Loucy (cell line): ENCODE measurements at regions not wholly inside any gene's neighbourhood (a gene's known extent, or its start where the extent isn't known, plus 50 kb on each side); places are given as distances from the start of the nearest gene placed in this dataset.

Experiments
- H2AFZ ChIP-seq: fragments of 200-600 bp; sonication (generic); 2 replicates; pipeline ENCODE4 v1.6.0; 2016; ENCODE audit warnings: antibody characterized with exemption, mild to moderate bottlenecking, low read length, moderate library complexity
- H3F3A ChIP-seq: fragments of 200-600 bp; 2 replicates; pipeline ENCODE4 v1.6.0; 2016; ENCODE audit warnings: antibody characterized with exemption, low read depth, mild to moderate bottlenecking
- H3K27me3 ChIP-seq: fragments of 200-600 bp; sonication (generic); 2 replicates; pipeline ENCODE4 v1.6.1; 2014; ENCODE audit warnings: low read length, mild to moderate bottlenecking; ENCODE audit not compliant: insufficient read depth, poor library complexity, severe bottlenecking
- H3K36me3 ChIP-seq: fragments of 200-600 bp; sonication (generic); 2 replicates; pipeline ENCODE4 v1.6.1; 2016; ENCODE audit warnings: low read length; ENCODE audit not compliant: insufficient read depth
- H3K4me1 ChIP-seq: fragments of 200-600 bp; sonication (generic); 2 replicates; pipeline ENCODE4 v1.5.1; 2014; ENCODE audit warnings: low read length, mild to moderate bottlenecking; ENCODE audit not compliant: insufficient read depth, poor library complexity, severe bottlenecking
- H3K4me2 ChIP-seq: fragments of 200-600 bp; sonication (generic); 2 replicates; pipeline ENCODE4 v1.6.0; 2014; ENCODE audit warnings: antibody characterized with exemption, low read length, low read depth, mild to moderate bottlenecking; ENCODE audit not compliant: poor library complexity, severe bottlenecking
- H3K4me3 ChIP-seq: fragments of 200-600 bp; sonication (generic); 2 replicates; pipeline ENCODE4 v1.5.1; 2014; ENCODE audit warnings: low read length, mild to moderate bottlenecking, mixed read lengths; ENCODE audit not compliant: poor library complexity, severe bottlenecking
- H3K79me2 ChIP-seq: fragments of 200-600 bp; sonication (generic); 2 replicates; pipeline ENCODE4 v1.6.1; 2014; ENCODE audit warnings: low read length; ENCODE audit not compliant: insufficient read depth
- H3K9ac ChIP-seq: fragments of 200-600 bp; sonication (generic); 2 replicates; pipeline ENCODE4 v1.6.0; 2014; ENCODE audit warnings: mild to moderate bottlenecking, low read depth, low read length, moderate library complexity; ENCODE audit not compliant: poor library complexity, severe bottlenecking
- H3K9me2 ChIP-seq: fragments of 200-600 bp; sonication (generic); replicated peaks from 2 replicates; pipeline ENCODE4 v1.6.1; 2016; ENCODE audit warnings: low read depth, low read length, mixed read lengths
- H3K9me3 ChIP-seq: fragments of 200-600 bp; sonication (generic); 2 replicates; pipeline ENCODE4 v1.6.1; 2014; ENCODE audit warnings: mild to moderate bottlenecking, antibody characterized with exemption, low read length, low read depth; ENCODE audit not compliant: insufficient read depth
- H4K20me1 ChIP-seq: fragments of 200-600 bp; sonication (generic); 2 replicates; pipeline ENCODE4 v1.6.0; 2014; ENCODE audit warnings: antibody characterized with exemption, low read length, mild to moderate bottlenecking; ENCODE audit not compliant: insufficient read depth, poor library complexity, severe bottlenecking
- EZH2phosphoT487 ChIP-seq: fragments of 200-600 bp; IDR thresholded peaks from 2 replicates; pipeline ENCODE4 v1.6.1; 2018; ENCODE audit warnings: antibody characterized with exemption, mild to moderate bottlenecking, moderate library complexity, borderline replicate concordance
- TF ChIP-seq, protein P1 (sequence below): fragments of 200-600 bp; sonication (generic); conservative IDR thresholded peaks from 2 replicates; pipeline ENCODE4 v1.5.1; 2014; ENCODE audit warnings: mild to moderate bottlenecking, antibody characterized with exemption, low read length

DNA sequence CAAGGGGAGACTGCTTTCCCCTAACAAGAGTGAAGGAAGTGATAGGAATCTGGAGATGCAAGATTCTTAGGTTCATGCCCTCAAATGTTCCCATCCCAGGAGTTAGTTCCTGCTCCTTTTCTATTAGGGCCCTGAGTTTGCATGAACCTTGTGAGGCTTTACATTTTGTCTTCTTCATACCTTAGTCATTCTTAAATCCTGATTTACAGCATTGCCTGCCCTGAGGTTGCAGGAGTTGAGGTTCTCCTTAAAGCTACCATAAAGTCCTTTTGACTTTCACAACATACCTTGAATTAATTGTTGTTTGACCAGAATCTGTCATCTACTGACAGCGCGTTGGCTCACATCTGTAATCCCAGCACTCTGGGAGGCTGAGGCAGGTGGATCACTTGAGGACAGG lies 151.5 kb upstream of the ABCA1 start:
- Histone ChIP-seq H3K9me2 (no peaks in the 10 kb centered on the region), H3K79me2 (no peaks in the 10 kb centered on the region), H3F3A (no peaks in the 10 kb centered on the region), H3K4me3 (no peak overlapping the region), H3K36me3 (no peaks in the 10 kb centered on the region), H3K9ac (no peak overlapping the region), H3K4me1 (no peaks in the 10 kb centered on the region), H3K9me3 (no peaks in the 10 kb centered on the region), H4K20me1 (no peaks in the 10 kb centered on the region), H2AFZ (no peak overlapping the region), H3K4me2 (no peak overlapping the region), H3K27me3 (no peaks in the 10 kb centered on the region)
- TF ChIP-seq, protein P1, sequence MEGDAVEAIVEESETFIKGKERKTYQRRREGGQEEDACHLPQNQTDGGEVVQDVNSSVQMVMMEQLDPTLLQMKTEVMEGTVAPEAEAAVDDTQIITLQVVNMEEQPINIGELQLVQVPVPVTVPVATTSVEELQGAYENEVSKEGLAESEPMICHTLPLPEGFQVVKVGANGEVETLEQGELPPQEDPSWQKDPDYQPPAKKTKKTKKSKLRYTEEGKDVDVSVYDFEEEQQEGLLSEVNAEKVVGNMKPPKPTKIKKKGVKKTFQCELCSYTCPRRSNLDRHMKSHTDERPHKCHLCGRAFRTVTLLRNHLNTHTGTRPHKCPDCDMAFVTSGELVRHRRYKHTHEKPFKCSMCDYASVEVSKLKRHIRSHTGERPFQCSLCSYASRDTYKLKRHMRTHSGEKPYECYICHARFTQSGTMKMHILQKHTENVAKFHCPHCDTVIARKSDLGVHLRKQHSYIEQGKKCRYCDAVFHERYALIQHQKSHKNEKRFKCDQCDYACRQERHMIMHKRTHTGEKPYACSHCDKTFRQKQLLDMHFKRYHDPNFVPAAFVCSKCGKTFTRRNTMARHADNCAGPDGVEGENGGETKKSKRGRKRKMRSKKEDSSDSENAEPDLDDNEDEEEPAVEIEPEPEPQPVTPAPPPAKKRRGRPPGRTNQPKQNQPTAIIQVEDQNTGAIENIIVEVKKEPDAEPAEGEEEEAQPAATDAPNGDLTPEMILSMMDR = no peak
- no peak for TF ChIP-seq EZH2phosphoT487

DNA sequence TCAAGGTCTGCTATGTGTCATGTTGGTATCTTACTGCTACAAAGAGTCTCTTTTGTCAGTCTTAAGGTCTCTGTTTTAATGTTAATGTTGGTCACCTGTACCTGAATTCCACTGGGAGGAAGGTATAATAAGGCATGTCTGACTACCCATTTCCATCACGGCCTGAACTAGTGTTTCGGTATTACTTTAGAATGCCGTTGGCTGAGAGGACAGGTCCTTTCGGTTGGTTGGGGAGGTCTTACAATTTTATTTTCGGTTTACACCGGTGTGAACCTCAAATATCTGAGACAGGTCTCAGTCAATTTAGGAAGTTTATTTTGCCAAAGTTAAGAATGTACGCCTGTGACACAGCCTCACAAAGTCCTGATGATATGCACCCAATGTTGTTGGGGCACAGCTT lies 154.9 kb upstream of the ABCA1 start:
- TF ChIP-seq EZH2phosphoT487 = no peak
- TF ChIP-seq, protein P1 = no peak
- Histone ChIP-seq H3K79me2 (no peaks in the 10 kb centered on the region), H3K36me3 (no peaks in the 10 kb centered on the region), H3K4me3 (no peak overlapping the region), H3F3A (no peaks in the 10 kb centered on the region), H3K4me2 (no peak overlapping the region), H3K4me1 (no peaks in the 10 kb centered on the region), H3K27me3 (no peaks in the 10 kb centered on the region), H3K9ac (no peak overlapping the region), H4K20me1 (no peaks in the 10 kb centered on the region), H3K9me2 (no peaks in the 10 kb centered on the region), H2AFZ (peak overlapping the region; percentile 55; the same call in 1 of the 2 replicates), H3K9me3 (no peaks in the 10 kb centered on the region)

DNA sequence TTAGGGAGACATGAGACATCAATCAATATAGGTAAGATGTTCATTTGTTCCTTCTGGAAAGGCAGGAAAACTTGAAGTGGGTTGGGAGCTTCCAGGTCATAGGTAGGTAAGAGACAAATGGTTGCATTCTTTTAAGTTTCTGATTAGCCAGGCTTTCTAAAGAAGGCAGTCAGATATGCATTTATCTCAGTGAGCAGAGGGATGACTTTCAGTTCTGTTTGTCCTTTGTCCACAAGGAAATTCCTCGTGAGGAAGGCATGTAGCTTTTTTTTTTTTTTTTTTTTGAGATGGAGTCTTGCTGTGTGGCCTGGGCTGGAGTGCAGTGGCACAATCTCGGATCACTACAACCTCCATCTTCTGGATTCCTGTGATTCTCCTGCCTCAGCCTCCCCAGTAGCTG lies 155.3 kb upstream of the ABCA1 start:
- H2AFZ ChIP-seq = no peak overlapping the region
- H3K9me2 ChIP-seq = no peaks in the 10 kb centered on the region
- H4K20me1 ChIP-seq = no peaks in the 10 kb centered on the region
- H3K9ac ChIP-seq = no peak overlapping the region
- TF ChIP-seq EZH2phosphoT487 = no peak
- TF ChIP-seq, protein P1 = no peak
- no peaks in the 10 kb centered on the region for H3K9me3 ChIP-seq
- no peaks in the 10 kb centered on the region for H3K4me1 ChIP-seq
- no peaks in the 10 kb centered on the region for H3K27me3 ChIP-seq
- H3K36me3 ChIP-seq = no peaks in the 10 kb centered on the region
- H3K4me2 ChIP-seq = no peak overlapping the region
- no peaks in the 10 kb centered on the region for H3F3A ChIP-seq
- no peak overlapping the region for H3K4me3 ChIP-seq
- H3K79me2 ChIP-seq = no peaks in the 10 kb centered on the region
